ENCODE measurements at regions not wholly inside any gene's neighbourhood (a gene's known extent, or its start where the extent isn't known, plus 50 kb on each side); places are given as distances from the start of the nearest gene placed in this dataset.
A peak's percentile ranks its signal among the peaks of the same experiment; 100 is the strongest.

GRCh38 chr20:57040924-57041323 lies 225.5 kb downstream of the BMP7 start:
- no peak for DNase-seq

GRCh38 chr20:57043091-57043490 lies 223.3 kb downstream of the BMP7 start:
- DNase-seq = no peak

GRCh38 chr20:57043669-57044268 lies 222.7 kb downstream of the BMP7 start:
- no peak for DNase-seq

GRCh38 chr20:57047281-57048026 lies 219.0 kb downstream of the BMP7 start:
- no peak for DNase-seq

GRCh38 chr20:57048027-57048869 lies 218.2 kb downstream of the BMP7 start:
- DNase-seq = no peak

GRCh38 chr20:57049296-57049695 lies 217.1 kb downstream of the BMP7 start:
- DNase-seq = no peak

- DNase-seq = no peak
Observed at GRCh38 chr20:57051096-57051495, 215.3 kb downstream of the BMP7 start.

GRCh38 chr20:57053067-57053466 lies 213.4 kb downstream of the BMP7 start:
- DNase-seq = no peak

- no peak for DNase-seq
Observed at GRCh38 chr20:57053793-57054552, 212.5 kb downstream of the BMP7 start.

GRCh38 chr20:57055345-57055744 lies 211.1 kb downstream of the BMP7 start:
- DNase-seq = no peak

- no peak for DNase-seq
Observed at GRCh38 chr20:57056651-57057050, 209.8 kb downstream of the BMP7 start.

- no peak for DNase-seq
Observed at GRCh38 chr20:57059055-57059596, 207.3 kb downstream of the BMP7 start.

GRCh38 chr20:57060407-57061050 lies 205.9 kb downstream of the BMP7 start:
- DNase-seq = no peak

- DNase-seq = peak; percentile 13
Observed at GRCh38 chr20:57061051-57061900, 205.2 kb downstream of the BMP7 start.

- no peak for DNase-seq
Observed at GRCh38 chr20:57062241-57062640, 204.2 kb downstream of the BMP7 start.

GRCh38 chr20:57062696-57063270 lies 203.7 kb downstream of the BMP7 start:
- no peak for DNase-seq

GRCh38 chr20:57064836-57065235 lies 201.6 kb downstream of the BMP7 start:
- DNase-seq = no peak

- DNase-seq = no peak
Observed at GRCh38 chr20:57065646-57066045, 200.8 kb downstream of the BMP7 start.

- no peak for DNase-seq
Observed at GRCh38 chr20:57066126-57066900, 200.1 kb downstream of the BMP7 start.

GRCh38 chr20:57069442-57069841 lies 197.0 kb downstream of the BMP7 start:
- DNase-seq = no peak

Measured in DMS53 (cell line).